ENCODE measurements at regions not wholly inside any gene's neighbourhood (a gene's known extent, or its start where the extent isn't known, plus 50 kb on each side); places are given as distances from the start of the nearest gene placed in this dataset.

DNA sequence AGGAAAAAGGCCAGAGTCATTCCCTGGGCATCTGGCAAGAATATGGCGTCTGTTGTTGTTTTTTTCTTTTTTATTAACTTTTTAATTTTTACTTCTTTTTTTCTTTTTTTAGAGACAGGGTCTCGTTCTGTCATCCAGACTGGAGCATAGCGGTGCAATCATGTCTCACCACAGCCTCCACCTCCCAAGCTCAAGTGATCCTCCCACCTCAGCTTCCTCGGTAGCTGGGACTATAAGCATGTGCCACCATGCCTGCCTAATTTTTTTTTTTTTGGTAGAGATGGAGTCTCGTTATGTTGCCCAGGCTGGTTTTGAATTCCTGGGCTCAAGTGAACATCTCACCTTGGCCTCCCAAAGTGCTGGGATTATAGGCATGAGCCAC is 54.0 kb upstream of the PRDM11 start:
- POLR2A ChIA-PET = no interaction called here
- Mint-ChIP-seq H3K4me1 (peaks cover 19% of the 10 kb centered on the region), H3K9me3 (no peaks in the 10 kb centered on the region), H3K4me3 (no peak overlapping the region), H3K36me3 (no peaks in the 10 kb centered on the region), H3K27ac (no peak overlapping the region), H3K27me3 (peaks cover 10% of the 10 kb centered on the region)
- DNase-seq (no peak), ATAC-seq (ENCODE audit: low read depth) (no peak)

- H3K36me3 Mint-ChIP-seq = no peaks in the 10 kb centered on the region
- H3K27ac Mint-ChIP-seq = no peak overlapping the region
- ATAC-seq (ENCODE audit: low read depth) (peak; percentile 40), DNase-seq (no peak)
- H3K27me3 Mint-ChIP-seq = peaks cover 10% of the 10 kb centered on the region
- POLR2A ChIA-PET = no interaction called here
- H3K9me3 Mint-ChIP-seq = no peaks in the 10 kb centered on the region
- H3K4me3 Mint-ChIP-seq = no peak overlapping the region
- H3K4me1 Mint-ChIP-seq = peaks cover 19% of the 10 kb centered on the region
These were observed 53.3 kb upstream of the PRDM11 start for GRCh38 chr11:45092901-45093760.

DNA sequence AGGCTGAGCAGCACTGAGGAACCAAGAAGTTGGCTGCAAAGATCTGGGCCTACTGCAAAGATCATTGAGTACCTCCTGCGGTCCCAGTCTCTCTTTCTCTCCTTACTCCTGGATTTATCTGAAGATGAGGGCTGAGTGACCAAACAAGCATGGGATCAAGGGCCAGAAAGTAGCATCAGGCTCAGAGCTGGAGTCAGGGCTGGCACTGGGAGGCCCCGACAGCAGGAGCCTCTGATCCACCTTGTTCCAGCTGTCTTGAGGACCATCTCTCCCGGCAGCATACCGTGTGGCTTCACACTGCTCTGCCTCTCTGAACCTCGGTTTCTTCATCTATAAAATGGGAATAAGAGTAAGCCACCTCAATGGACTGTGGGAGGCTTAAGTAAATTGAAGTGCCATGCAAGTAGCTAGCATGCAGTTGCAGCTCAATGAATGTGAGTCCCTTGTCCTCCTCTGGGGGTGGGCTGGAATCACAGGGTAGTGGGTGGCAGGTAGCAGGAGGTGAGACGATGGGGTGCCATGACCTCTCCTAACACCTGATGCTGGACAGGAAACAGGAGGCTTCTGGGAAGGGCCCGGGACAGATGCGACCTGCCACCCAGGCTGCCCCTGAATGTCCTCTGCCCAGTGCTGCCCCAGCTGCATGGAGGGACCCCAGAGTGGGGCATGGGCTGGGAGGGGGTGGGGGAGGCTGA is 52.5 kb upstream of the PRDM11 start:
- ATAC-seq (ENCODE audit: low read depth) (no peak), DNase-seq (no peak)
- H3K9me3 Mint-ChIP-seq = no peaks in the 10 kb centered on the region
- no peak overlapping the region for H3K4me3 Mint-ChIP-seq
- peaks cover 16% of the 10 kb centered on the region for H3K27me3 Mint-ChIP-seq
- H3K36me3 Mint-ChIP-seq = no peaks in the 10 kb centered on the region
- H3K4me1 Mint-ChIP-seq = peaks cover 19% of the 10 kb centered on the region
- H3K27ac Mint-ChIP-seq = no peak overlapping the region
- POLR2A ChIA-PET = no interaction called here

- POLR2A ChIA-PET = no interaction called here
- Mint-ChIP-seq H3K27me3 (peaks cover 14% of the 10 kb centered on the region), H3K36me3 (no peaks in the 10 kb centered on the region), H3K9me3 (no peaks in the 10 kb centered on the region), H3K4me1 (peaks cover 17% of the 10 kb centered on the region), H3K4me3 (no peak overlapping the region), H3K27ac (no peak overlapping the region)
- no peak for ATAC-seq (ENCODE audit: low read depth)
- no peak for DNase-seq
These were observed 51.3 kb upstream of the PRDM11 start for GRCh38 chr11:45094958-45095690.

DNA sequence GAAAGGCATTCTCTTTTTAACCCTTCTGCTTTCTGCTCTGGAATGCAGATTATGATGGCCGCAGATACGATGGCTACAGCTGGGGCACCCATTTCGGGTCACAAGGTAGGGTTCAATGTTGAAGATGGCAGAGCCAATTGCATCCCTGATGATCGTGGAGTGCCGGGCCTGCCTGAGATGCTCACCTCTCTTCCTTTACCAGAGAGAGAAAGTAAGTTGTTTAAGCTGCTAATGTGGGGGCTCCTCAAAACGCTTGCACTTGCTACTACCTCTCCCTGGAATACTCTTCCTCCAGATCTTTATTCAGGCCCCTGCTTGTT is 50.8 kb upstream of the PRDM11 start:
- no peaks in the 10 kb centered on the region for H3K9me3 Mint-ChIP-seq
- no peak overlapping the region for H3K27ac Mint-ChIP-seq
- H3K4me1 Mint-ChIP-seq = peaks cover 16% of the 10 kb centered on the region
- no peaks in the 10 kb centered on the region for H3K36me3 Mint-ChIP-seq
- ATAC-seq (ENCODE audit: low read depth) (no peak), DNase-seq (no peak)
- H3K4me3 Mint-ChIP-seq = no peak overlapping the region
- H3K27me3 Mint-ChIP-seq = peaks cover 13% of the 10 kb centered on the region
- POLR2A ChIA-PET = no interaction called here

DNA sequence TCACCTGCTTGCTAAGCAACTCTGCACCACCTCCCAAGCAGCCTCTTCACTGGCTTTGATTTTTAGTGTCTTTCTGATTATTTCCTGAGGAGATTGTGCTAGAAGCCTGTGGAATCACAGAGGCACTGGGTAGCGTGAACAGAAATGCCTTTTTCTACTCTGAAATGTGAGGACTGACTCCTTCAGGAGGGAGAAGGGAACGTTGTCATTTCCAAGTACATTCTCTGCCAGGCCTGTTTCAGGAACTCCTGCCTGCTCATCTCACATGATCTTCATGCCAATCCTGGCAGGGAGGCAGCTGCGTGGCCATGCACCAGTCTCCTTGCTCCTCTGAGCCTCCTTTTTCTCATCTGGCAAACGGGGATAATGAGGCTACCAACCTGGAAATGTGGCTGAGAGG is 49.8 kb upstream of the PRDM11 start:
- Mint-ChIP-seq H3K9me3 (no peaks in the 10 kb centered on the region), H3K36me3 (no peaks in the 10 kb centered on the region), H3K27ac (no peak overlapping the region), H3K4me1 (peaks cover 13% of the 10 kb centered on the region), H3K4me3 (no peak overlapping the region), H3K27me3 (peaks cover 19% of the 10 kb centered on the region)
- DNase-seq (no peak), ATAC-seq (ENCODE audit: low read depth) (no peak)
- POLR2A ChIA-PET = no interaction called here
